ENCODE measurements at regions not wholly inside any gene's neighbourhood (a gene's known extent, or its start where the extent isn't known, plus 50 kb on each side); places are given as distances from the start of the nearest gene placed in this dataset.

- H3K27ac ChIP-seq = no peak overlapping the region
- H3K36me3 ChIP-seq = no peaks in the 10 kb centered on the region
- no peak overlapping the region for H3K4me3 ChIP-seq
- 0 out of 22 replicates have a peak, but pooled peaks cover 0 to 6% (median 0%) of the 10 kb centered on the region in 11 experiments for H4K20me1 ChIP-seq
- TF ChIP-seq Cebpa-rat (IDR thresholded peaks at IDR 0.05) = no peak
- H3K4me2 ChIP-seq = no peak overlapping the region
- peaks cover 0 to 16% (median 9%) of the 10 kb centered on the region in 10 experiments; a peak in 13 of 20 replicates for H3K4me1 ChIP-seq
- no peaks in the 10 kb centered on the region for H3K27me3 ChIP-seq
- H3K9ac ChIP-seq = no peak overlapping the region
- no peaks in the 10 kb centered on the region for H3K9me3 ChIP-seq (replicated peaks in 1 of 11)
These were observed 76.1 kb upstream of the HDAC9 start for GRCh38 chr7:18419456-18419855.

DNA sequence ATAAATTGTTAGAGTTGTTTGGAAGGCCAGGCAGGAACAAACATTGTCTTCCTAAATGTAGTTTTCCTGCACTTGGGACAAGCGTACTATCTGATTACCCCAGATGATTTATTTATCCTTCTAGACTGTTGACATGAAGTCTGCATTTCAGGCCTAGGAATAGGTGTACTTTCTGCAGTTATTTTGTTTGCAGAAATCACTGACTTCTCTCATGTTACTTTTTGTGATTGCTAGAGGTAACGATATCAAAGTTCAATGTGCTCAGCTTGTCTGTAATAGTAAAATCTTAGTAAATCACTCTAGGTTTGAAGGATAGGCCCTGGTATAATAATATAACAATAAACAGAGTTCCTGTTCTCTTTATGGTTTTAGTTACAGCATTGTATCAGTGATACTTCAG is 75.4 kb upstream of the HDAC9 start:
- no peak overlapping the region for H3K27ac ChIP-seq
- no peaks in the 10 kb centered on the region for H3K27me3 ChIP-seq
- no peak for TF ChIP-seq Cebpa-rat (IDR thresholded peaks at IDR 0.05)

GRCh38 chr7:18420748-18421147 is 74.8 kb upstream of the HDAC9 start:
- no peak overlapping the region for H3K4me2 ChIP-seq
- no peaks in the 10 kb centered on the region for H3K9me3 ChIP-seq (replicated peaks in 1 of 11)
- H3K27ac ChIP-seq = no peak overlapping the region
- no peaks in the 10 kb centered on the region for H3K27me3 ChIP-seq
- no peak overlapping the region for H3K9ac ChIP-seq
- peaks cover 0 to 16% (median 11%) of the 10 kb centered on the region in 10 experiments; a peak in 13 of 20 replicates for H3K4me1 ChIP-seq
- no peak for TF ChIP-seq Cebpa-rat (IDR thresholded peaks at IDR 0.05)
- no peak overlapping the region for H3K4me3 ChIP-seq
- 0 out of 22 replicates have a peak, but pooled peaks cover 0 to 6% (median 0%) of the 10 kb centered on the region in 11 experiments for H4K20me1 ChIP-seq
- no peaks in the 10 kb centered on the region for H3K36me3 ChIP-seq

More for the DNA sequence above, 75.4 kb upstream of the HDAC9 start:
- H3K4me2 ChIP-seq = no peak overlapping the region
- H3K9me3 ChIP-seq (replicated peaks in 1 of 11) = no peaks in the 10 kb centered on the region
- 0 out of 22 replicates have a peak, but pooled peaks cover 0 to 6% (median 0%) of the 10 kb centered on the region in 11 experiments for H4K20me1 ChIP-seq
- H3K4me1 ChIP-seq = peaks cover 0 to 16% (median 10%) of the 10 kb centered on the region in 10 experiments; a peak in 13 of 20 replicates
- no peak overlapping the region for H3K9ac ChIP-seq
- H3K4me3 ChIP-seq = no peak overlapping the region
- no peaks in the 10 kb centered on the region for H3K36me3 ChIP-seq

DNA sequence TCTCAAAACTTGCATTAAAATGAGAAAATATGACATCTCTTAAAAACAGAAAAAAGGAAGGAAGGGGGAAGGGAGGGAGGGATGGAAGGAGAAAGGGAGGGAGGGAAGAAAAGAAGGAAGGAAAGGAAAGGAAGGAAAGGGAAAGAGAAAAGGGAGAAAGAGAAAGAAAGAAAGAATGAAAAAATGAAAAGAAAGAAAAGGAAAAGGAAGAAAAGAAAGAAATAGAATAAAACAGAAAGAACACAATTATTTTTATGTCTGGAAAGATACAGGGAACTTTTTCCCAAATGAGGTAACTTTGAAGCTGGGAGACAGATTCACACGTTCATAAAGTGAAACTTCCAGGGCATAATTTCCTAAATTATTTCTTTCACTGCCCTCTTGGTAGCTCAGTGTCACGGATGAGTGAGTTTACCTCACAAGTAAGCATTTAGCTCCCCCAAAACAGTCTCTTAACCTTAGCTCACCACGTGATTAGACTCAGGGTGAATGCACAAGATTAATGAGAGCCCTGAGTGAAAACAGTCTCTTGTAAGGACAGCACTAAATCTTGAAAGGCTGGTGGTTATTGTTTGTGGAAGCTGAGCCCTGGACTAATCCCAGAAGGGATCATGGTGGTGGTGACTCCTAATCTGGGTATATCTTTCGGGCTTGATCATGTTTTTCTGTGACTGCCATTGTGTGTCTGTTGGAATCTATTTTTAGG is 74.1 kb upstream of the HDAC9 start:
- no peak overlapping the region for H3K4me3 ChIP-seq
- H3K27ac ChIP-seq = no peak overlapping the region; a peak in 1 of 22 replicates
- peak overlapping the region in 9 of 11 experiments; percentile 0 to 40 (median 16); a peak in 11 of 22 replicates for H3K4me2 ChIP-seq
- H4K20me1 ChIP-seq = 0 out of 22 replicates have a peak, but pooled peaks cover 0 to 6% (median 0%) of the 10 kb centered on the region in 11 experiments
- no peak for TF ChIP-seq Cebpa-rat (IDR thresholded peaks at IDR 0.05)
- H3K36me3 ChIP-seq = no peaks in the 10 kb centered on the region
- no peaks in the 10 kb centered on the region for H3K27me3 ChIP-seq
- H3K9ac ChIP-seq = no peak overlapping the region
- H3K4me1 ChIP-seq = peaks cover 0 to 20% (median 12%) of the 10 kb centered on the region in 10 experiments; a peak in 15 of 20 replicates
- no peaks in the 10 kb centered on the region for H3K9me3 ChIP-seq (replicated peaks in 1 of 11)

GRCh38 chr7:18425227-18425626 is 70.3 kb upstream of the HDAC9 start:
- Histone ChIP-seq H3K27ac (no peak overlapping the region), H3K9ac (no peak overlapping the region)

GRCh38 chr7:18425838-18426445 is 69.6 kb upstream of the HDAC9 start:
- Histone ChIP-seq H3K4me2 (no peak overlapping the region; a peak in 1 of 22 replicates), H3K4me1 (peaks cover 0 to 30% (median 12%) of the 10 kb centered on the region in 10 experiments; a peak in 14 of 20 replicates), H3K36me3 (no peaks in the 10 kb centered on the region), H3K4me3 (no peak overlapping the region), H4K20me1 (0 out of 22 replicates have a peak, but pooled peaks cover 0 to 6% (median 0%) of the 10 kb centered on the region in 11 experiments), H3K27me3 (no peaks in the 10 kb centered on the region), H3K9me3 (replicated peaks in 1 of 11) (peaks cover 0 to 4% (median 0%) of the 10 kb centered on the region in 11 experiments; a peak in 1 of 22 replicates), H3K9ac (no peak overlapping the region), H3K27ac (no peak overlapping the region)
- no peak for TF ChIP-seq Cebpa-rat (IDR thresholded peaks at IDR 0.05)

More at GRCh38 chr7:18425227-18425626, 70.3 kb upstream of the HDAC9 start:
- Histone ChIP-seq H3K27me3 (no peaks in the 10 kb centered on the region), H3K36me3 (no peaks in the 10 kb centered on the region), H3K4me1 (peaks cover 0 to 30% (median 12%) of the 10 kb centered on the region in 10 experiments; a peak in 15 of 20 replicates), H3K4me2 (0 out of 22 replicates have a peak overlapping the region, but pooled peaks of 1 of the 11 experiments have one; percentile 3), H3K9me3 (replicated peaks in 1 of 11) (peaks cover 0 to 4% (median 0%) of the 10 kb centered on the region in 11 experiments; a peak in 1 of 22 replicates), H3K4me3 (no peak overlapping the region), H4K20me1 (0 out of 22 replicates have a peak, but pooled peaks cover 0 to 6% (median 0%) of the 10 kb centered on the region in 11 experiments)
- no peak for TF ChIP-seq Cebpa-rat (IDR thresholded peaks at IDR 0.05)

GRCh38 chr7:18426564-18427226 is 68.9 kb upstream of the HDAC9 start:
- TF ChIP-seq Cebpa-rat (IDR thresholded peaks at IDR 0.05) = no peak
- Histone ChIP-seq H3K4me3 (no peak overlapping the region), H3K4me1 (peaks cover 0 to 24% (median 9%) of the 10 kb centered on the region in 10 experiments; a peak in 14 of 20 replicates), H3K36me3 (peaks cover 0 to under 1% (median 0%) of the 10 kb centered on the region in 11 experiments; a peak in 1 of 22 replicates), H4K20me1 (0 out of 22 replicates have a peak, but pooled peaks cover 0 to 6% (median 0%) of the 10 kb centered on the region in 11 experiments), H3K9ac (no peak overlapping the region), H3K27me3 (no peaks in the 10 kb centered on the region), H3K4me2 (peak overlapping the region in 2 of 11 experiments; percentile 35 to 36; a peak in 4 of 22 replicates), H3K9me3 (replicated peaks in 1 of 11) (peaks cover 0 to 4% (median 0%) of the 10 kb centered on the region in 11 experiments; a peak in 1 of 22 replicates), H3K27ac (peak overlapping the region in 1 of 11 experiments; percentile 6; a peak in 1 of 22 replicates)

DNA sequence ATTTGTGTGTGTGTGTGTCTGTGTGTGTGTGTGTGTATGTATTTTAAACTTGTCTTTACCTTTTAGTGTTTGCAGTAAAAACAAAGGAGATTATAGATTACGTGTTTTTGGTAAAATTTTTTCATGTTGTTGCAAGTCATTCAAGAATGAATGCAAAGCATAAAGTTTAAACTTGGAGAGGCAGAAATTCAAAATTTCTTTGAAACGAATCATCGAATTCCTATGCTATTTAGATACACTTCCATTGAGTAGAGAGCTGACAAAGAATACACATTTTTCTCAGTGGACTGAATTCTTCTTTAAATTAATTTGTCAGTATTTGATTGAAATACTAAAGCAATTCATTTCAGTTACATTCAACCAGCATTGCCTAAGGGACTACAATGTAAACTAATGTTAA is 66.0 kb upstream of the HDAC9 start:
- peaks cover 0 to 6% (median 0%) of the 10 kb centered on the region in 11 experiments; a peak in 1 of 22 replicates for H3K36me3 ChIP-seq
- H3K4me3 ChIP-seq = no peak overlapping the region
- H3K27ac ChIP-seq = no peak overlapping the region
- peaks cover 0 to 14% (median 2%) of the 10 kb centered on the region in 10 experiments; a peak in 7 of 20 replicates for H3K4me1 ChIP-seq
- H3K4me2 ChIP-seq = no peak overlapping the region
- H3K9ac ChIP-seq = no peak overlapping the region
- no peak for TF ChIP-seq Cebpa-rat (IDR thresholded peaks at IDR 0.05)
- peaks cover 0 to 4% (median 0%) of the 10 kb centered on the region in 11 experiments; a peak in 2 of 22 replicates for H3K9me3 ChIP-seq (replicated peaks in 1 of 11)
- H4K20me1 ChIP-seq = no peaks in the 10 kb centered on the region
- no peaks in the 10 kb centered on the region for H3K27me3 ChIP-seq
